H1 (cell line): ENCODE measurements at regions not wholly inside any gene's neighbourhood (a gene's known extent, or its start where the extent isn't known, plus 50 kb on each side); places are given as distances from the start of the nearest gene placed in this dataset.

Experiments
- CEBPB ChIP-seq: IDR thresholded peaks from 2 replicates; pipeline ENCODE4 v1.6.1; 2012; ENCODE audit warnings: low read depth, low read length
- EZH2 ChIP-seq: fragments of 200-600 bp; sonication (generic); IDR thresholded peaks from 2 replicates; pipeline ENCODE4 v1.7.1; 2012; ENCODE audit warnings: low read depth, mild to moderate bottlenecking, moderate library complexity, low read length, inconsistent platforms; ENCODE audit not compliant: severe bottlenecking
- POLR2A ChIP-seq, 2 experiments: IDR thresholded peaks; 1 replicate in 1 of 2; 2 replicates in 1 of 2; pipeline ENCODE4 v1.6.1; 2011; ENCODE audit warnings: low read depth in 2 of 2, low read length in 2 of 2, mild to moderate bottlenecking in 2 of 2; ENCODE audit errors: control extremely low read depth in 1 of 2
- SRF ChIP-seq: IDR thresholded peaks from 2 replicates; pipeline ENCODE4 v1.6.1; 2011; ENCODE audit warnings: mild to moderate bottlenecking, low read depth, low read length, moderate library complexity
- TAF1 ChIP-seq: IDR thresholded peaks from 2 replicates; pipeline ENCODE4 v1.6.1; 2011; ENCODE audit warnings: mild to moderate bottlenecking, low read depth, low read length
- TF ChIP-seq, protein P1 (sequence below), 3 experiments: IDR thresholded peaks; 1 replicate in 2 of 3; 2 replicates in 1 of 3; pipeline versions ENCODE4 v1.5.1 to v1.6.1; 2011; ENCODE audit warnings: low read length in 3 of 3, mild to moderate bottlenecking in 3 of 3, inconsistent platforms in 2 of 3, low read depth in 1 of 3, moderate library complexity in 1 of 3; ENCODE audit not compliant: insufficient read depth in 1 of 3; ENCODE audit errors: control extremely low read depth in 1 of 3
- TF ChIP-seq, protein P2 (sequence below): IDR thresholded peaks from 2 replicates; pipeline ENCODE4 v1.6.1; 2012; ENCODE audit warnings: low read length, inconsistent platforms

DNA sequence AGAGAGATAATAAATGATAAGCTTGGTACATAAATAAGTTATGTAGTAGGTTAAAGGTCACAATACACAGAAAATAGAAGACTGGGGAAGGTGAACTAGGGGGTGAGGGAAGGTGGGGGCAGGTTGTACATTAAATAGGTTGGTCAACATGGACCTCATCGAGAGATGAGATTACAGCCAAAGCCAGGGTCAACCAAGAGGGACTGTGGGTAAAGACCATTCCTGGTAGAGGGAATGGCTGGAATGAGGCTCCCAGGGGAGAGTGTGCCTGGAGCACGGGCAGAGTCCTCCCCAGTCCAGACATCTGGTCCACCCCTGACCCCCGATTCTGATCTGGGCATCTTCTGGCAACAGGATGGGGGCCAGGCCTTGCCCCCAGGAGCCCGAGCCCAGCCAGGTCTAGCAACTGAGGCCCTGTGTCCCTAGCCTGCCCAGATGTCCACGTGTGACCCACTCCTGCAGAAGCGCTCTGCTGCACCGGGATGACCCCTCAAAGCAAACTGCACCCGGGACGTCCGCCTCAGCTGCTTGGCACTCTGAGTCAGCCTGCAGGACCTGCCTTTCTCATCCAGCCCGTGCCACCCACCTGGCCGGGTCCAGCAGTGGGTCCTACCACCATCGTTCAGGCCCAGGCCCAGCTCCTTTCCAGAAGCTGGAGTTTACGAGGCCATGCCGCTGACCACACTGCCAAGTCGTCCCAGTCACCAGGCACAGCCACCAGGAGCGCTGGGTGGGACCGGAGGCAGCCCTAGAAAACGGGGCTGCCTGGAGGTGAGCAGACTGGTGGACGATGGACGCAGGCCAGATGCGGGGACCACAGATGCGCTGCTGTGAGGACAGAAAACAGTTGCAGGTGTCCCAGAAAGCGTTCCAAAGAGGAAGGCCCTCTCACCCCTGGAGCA is 56.2 kb upstream of the ID2 start:
- TF ChIP-seq, protein P1, sequence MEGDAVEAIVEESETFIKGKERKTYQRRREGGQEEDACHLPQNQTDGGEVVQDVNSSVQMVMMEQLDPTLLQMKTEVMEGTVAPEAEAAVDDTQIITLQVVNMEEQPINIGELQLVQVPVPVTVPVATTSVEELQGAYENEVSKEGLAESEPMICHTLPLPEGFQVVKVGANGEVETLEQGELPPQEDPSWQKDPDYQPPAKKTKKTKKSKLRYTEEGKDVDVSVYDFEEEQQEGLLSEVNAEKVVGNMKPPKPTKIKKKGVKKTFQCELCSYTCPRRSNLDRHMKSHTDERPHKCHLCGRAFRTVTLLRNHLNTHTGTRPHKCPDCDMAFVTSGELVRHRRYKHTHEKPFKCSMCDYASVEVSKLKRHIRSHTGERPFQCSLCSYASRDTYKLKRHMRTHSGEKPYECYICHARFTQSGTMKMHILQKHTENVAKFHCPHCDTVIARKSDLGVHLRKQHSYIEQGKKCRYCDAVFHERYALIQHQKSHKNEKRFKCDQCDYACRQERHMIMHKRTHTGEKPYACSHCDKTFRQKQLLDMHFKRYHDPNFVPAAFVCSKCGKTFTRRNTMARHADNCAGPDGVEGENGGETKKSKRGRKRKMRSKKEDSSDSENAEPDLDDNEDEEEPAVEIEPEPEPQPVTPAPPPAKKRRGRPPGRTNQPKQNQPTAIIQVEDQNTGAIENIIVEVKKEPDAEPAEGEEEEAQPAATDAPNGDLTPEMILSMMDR (IDR thresholded peaks at IDR 0.05; ENCODE audit: control extremely low read depth in 1 of 3, insufficient read depth in 1 of 3, low read depth in 1 of 3, low read length in 3 of 3), result no peak
- TF ChIP-seq POLR2A (IDR thresholded peaks at IDR 0.05; ENCODE audit: control extremely low read depth in 1 of 2, low read depth in 2 of 2, low read length in 2 of 2), result no peak
- no peak for TF ChIP-seq CEBPB
- no peak for TF ChIP-seq EZH2
- TF ChIP-seq, protein P2, sequence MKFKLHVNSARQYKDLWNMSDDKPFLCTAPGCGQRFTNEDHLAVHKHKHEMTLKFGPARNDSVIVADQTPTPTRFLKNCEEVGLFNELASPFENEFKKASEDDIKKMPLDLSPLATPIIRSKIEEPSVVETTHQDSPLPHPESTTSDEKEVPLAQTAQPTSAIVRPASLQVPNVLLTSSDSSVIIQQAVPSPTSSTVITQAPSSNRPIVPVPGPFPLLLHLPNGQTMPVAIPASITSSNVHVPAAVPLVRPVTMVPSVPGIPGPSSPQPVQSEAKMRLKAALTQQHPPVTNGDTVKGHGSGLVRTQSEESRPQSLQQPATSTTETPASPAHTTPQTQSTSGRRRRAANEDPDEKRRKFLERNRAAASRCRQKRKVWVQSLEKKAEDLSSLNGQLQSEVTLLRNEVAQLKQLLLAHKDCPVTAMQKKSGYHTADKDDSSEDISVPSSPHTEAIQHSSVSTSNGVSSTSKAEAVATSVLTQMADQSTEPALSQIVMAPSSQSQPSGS, result no peak
- no peak for TF ChIP-seq TAF1
- TF ChIP-seq SRF, result no peak
